WTC11 (cell line): ENCODE measurements at regions not wholly inside any gene's neighbourhood (a gene's known extent, or its start where the extent isn't known, plus 50 kb on each side); places are given as distances from the start of the nearest gene placed in this dataset.

Experiments used
- ATAC-seq: fragments of 200-7000 bp; cut with Tn5 transposase; 2 replicates; pipeline ENCODE4 v1.10.0; 2021; ENCODE audit warnings: mild to moderate bottlenecking, moderate library complexity
- CTCF ChIA-PET: fragments of 300-600 bp; sonication (Branson Sonifier 250); formaldehyde crosslinking; loops from one replicate; lab custom pipeline; 2021; ENCODE audit warnings: antibody characterized with exemption; lab: Charles Lee
- POLR2A ChIA-PET: fragments of 350-600 bp; sonication (Branson Sonifier 250); formaldehyde crosslinking; loops from one replicate; lab custom pipeline; 2021; ENCODE audit warnings: antibody characterized with exemption; lab: Charles Lee
- DNase-seq: peaks from one replicate; pipeline ENCODE4 v3.0.0; 2021; ENCODE audit warnings: low spot score
- H3K27ac Mint-ChIP-seq: 2 replicates; pipeline ENCODE4 v1.8.0; 2021; ENCODE audit warnings: mixed read lengths
- H3K27me3 Mint-ChIP-seq: 2 replicates; pipeline ENCODE4 v1.8.0; 2021; ENCODE audit warnings: low read depth, mild to moderate bottlenecking, moderate library complexity, mixed read lengths
- H3K36me3 Mint-ChIP-seq: 2 replicates; pipeline ENCODE4 v1.8.0; 2021; ENCODE audit warnings: mixed read lengths
- H3K4me1 Mint-ChIP-seq: 2 replicates; pipeline ENCODE4 v1.8.0; 2022; ENCODE audit warnings: mixed read lengths
- H3K4me3 Mint-ChIP-seq: 2 replicates; pipeline ENCODE4 v1.8.0; 2021; ENCODE audit warnings: mild to moderate bottlenecking, moderate library complexity, mixed read lengths
- H3K9me3 Mint-ChIP-seq: 2 replicates; pipeline ENCODE4 v1.8.0; 2021; ENCODE audit warnings: mixed read lengths
- ATF1 ChIP-seq: sonication (generic); formaldehyde crosslinking; IDR thresholded peaks from 2 replicates; pipeline ENCODE4 v1.8.1; 2023; ENCODE audit warnings: mild to moderate bottlenecking, moderate library complexity, missing genetic modification reagents
- CREB1 ChIP-seq: sonication (generic); formaldehyde crosslinking; IDR thresholded peaks from 2 replicates; pipeline ENCODE4 v1.8.0; 2023; ENCODE audit warnings: mild to moderate bottlenecking, missing genetic modification reagents
- ELF4 ChIP-seq: sonication (generic); formaldehyde crosslinking; IDR thresholded peaks from 2 replicates; pipeline ENCODE4 v1.8.1; 2022; ENCODE audit warnings: low read depth, mild to moderate bottlenecking, moderate library complexity, missing genetic modification reagents
- FOXJ3 ChIP-seq: sonication (generic); formaldehyde crosslinking; IDR thresholded peaks from 2 replicates; pipeline ENCODE4 v1.9.0; 2021; ENCODE audit warnings: missing genetic modification reagents, mild to moderate bottlenecking, borderline replicate concordance
- GABPB1 ChIP-seq: sonication (generic); formaldehyde crosslinking; IDR thresholded peaks from 2 replicates; pipeline ENCODE4 v1.8.1; 2023; ENCODE audit warnings: mild to moderate bottlenecking, missing genetic modification reagents
- GRHL2 ChIP-seq: fragments of 250-450 bp; sonication (Bioruptor Pico); IDR thresholded peaks from 2 replicates; pipeline ENCODE4 v1.8.0; 2022; ENCODE audit warnings: mild to moderate bottlenecking, moderate library complexity; ENCODE audit not compliant: insufficient replicate concordance, severe bottlenecking
- GTF2I ChIP-seq: fragments of 250-450 bp; sonication (Bioruptor Pico); conservative IDR thresholded peaks from 2 replicates; pipeline ENCODE4 v1.4.0; 2021; ENCODE audit warnings: mild to moderate bottlenecking
- KAT7 ChIP-seq: sonication (generic); formaldehyde crosslinking; IDR thresholded peaks from 2 replicates; pipeline ENCODE4 v1.8.1; 2023; ENCODE audit warnings: missing genetic modification reagents, mild to moderate bottlenecking, borderline replicate concordance
- MYBL2 ChIP-seq: sonication (generic); formaldehyde crosslinking; IDR thresholded peaks from 2 replicates; pipeline ENCODE4 v1.8.1; 2023; ENCODE audit warnings: mild to moderate bottlenecking, moderate library complexity, missing genetic modification reagents
- NFATC4 ChIP-seq: fragments of 250-450 bp; sonication (Bioruptor Pico); IDR thresholded peaks from 2 replicates; pipeline ENCODE4 v1.9.0; 2021; ENCODE audit warnings: mild to moderate bottlenecking
- NFE2L1 ChIP-seq: sonication (generic); formaldehyde crosslinking; IDR thresholded peaks from 2 replicates; pipeline ENCODE4 v1.8.1; 2023; ENCODE audit warnings: missing genetic modification reagents
- NR2C2 ChIP-seq: sonication (generic); formaldehyde crosslinking; IDR thresholded peaks from 2 replicates; pipeline ENCODE4 v1.8.0; 2022; ENCODE audit warnings: mild to moderate bottlenecking, missing genetic modification reagents
- NR3C1 ChIP-seq: sonication (generic); formaldehyde crosslinking; conservative IDR thresholded peaks from 2 replicates; pipeline ENCODE4 v1.8.1; 2023; ENCODE audit warnings: low read depth, mild to moderate bottlenecking, missing genetic modification reagents
- PRRX2 ChIP-seq: fragments of 250-450 bp; sonication (Bioruptor Pico); IDR thresholded peaks from 2 replicates; pipeline ENCODE4 v1.8.0; 2021; ENCODE audit warnings: mild to moderate bottlenecking
- SP1 ChIP-seq: sonication (generic); formaldehyde crosslinking; conservative IDR thresholded peaks from 2 replicates; pipeline ENCODE4 v1.8.1; 2022; ENCODE audit warnings: missing genetic modification reagents
- TEAD1 ChIP-seq: sonication (generic); formaldehyde crosslinking; IDR thresholded peaks from 2 replicates; pipeline ENCODE4 v1.8.0; 2022; ENCODE audit warnings: mild to moderate bottlenecking, missing genetic modification reagents
- ZBTB21 ChIP-seq: sonication (generic); formaldehyde crosslinking; IDR thresholded peaks from 2 replicates; pipeline ENCODE4 v1.8.1; 2023; ENCODE audit warnings: mild to moderate bottlenecking, missing genetic modification reagents, borderline replicate concordance
- ZNF317 ChIP-seq: sonication (generic); formaldehyde crosslinking; IDR thresholded peaks from 2 replicates; pipeline ENCODE4 v1.8.1; 2023; ENCODE audit warnings: low read depth, mild to moderate bottlenecking, moderate library complexity, missing genetic modification reagents, borderline replicate concordance
- ZNF423 ChIP-seq: fragments of 250-450 bp; sonication (Bioruptor Pico); IDR thresholded peaks from 2 replicates; pipeline ENCODE4 v2.1.2; 2022; ENCODE audit warnings: mild to moderate bottlenecking, moderate library complexity
- TF ChIP-seq, protein P1 (sequence below): sonication (generic); formaldehyde crosslinking; IDR thresholded peaks from 2 replicates; pipeline ENCODE4 v1.8.1; 2022; ENCODE audit warnings: mild to moderate bottlenecking, missing genetic modification reagents, moderate library complexity, borderline replicate concordance
- TF ChIP-seq, protein P2 (sequence below): sonication (generic); formaldehyde crosslinking; IDR thresholded peaks from 2 replicates; pipeline ENCODE4 v1.8.0; 2022; ENCODE audit warnings: mild to moderate bottlenecking, missing genetic modification reagents
- TF ChIP-seq, protein P3 (sequence below): sonication (generic); formaldehyde crosslinking; IDR thresholded peaks from 2 replicates; pipeline ENCODE4 v1.8.1; 2023; ENCODE audit warnings: mild to moderate bottlenecking, missing genetic modification reagents

DNA sequence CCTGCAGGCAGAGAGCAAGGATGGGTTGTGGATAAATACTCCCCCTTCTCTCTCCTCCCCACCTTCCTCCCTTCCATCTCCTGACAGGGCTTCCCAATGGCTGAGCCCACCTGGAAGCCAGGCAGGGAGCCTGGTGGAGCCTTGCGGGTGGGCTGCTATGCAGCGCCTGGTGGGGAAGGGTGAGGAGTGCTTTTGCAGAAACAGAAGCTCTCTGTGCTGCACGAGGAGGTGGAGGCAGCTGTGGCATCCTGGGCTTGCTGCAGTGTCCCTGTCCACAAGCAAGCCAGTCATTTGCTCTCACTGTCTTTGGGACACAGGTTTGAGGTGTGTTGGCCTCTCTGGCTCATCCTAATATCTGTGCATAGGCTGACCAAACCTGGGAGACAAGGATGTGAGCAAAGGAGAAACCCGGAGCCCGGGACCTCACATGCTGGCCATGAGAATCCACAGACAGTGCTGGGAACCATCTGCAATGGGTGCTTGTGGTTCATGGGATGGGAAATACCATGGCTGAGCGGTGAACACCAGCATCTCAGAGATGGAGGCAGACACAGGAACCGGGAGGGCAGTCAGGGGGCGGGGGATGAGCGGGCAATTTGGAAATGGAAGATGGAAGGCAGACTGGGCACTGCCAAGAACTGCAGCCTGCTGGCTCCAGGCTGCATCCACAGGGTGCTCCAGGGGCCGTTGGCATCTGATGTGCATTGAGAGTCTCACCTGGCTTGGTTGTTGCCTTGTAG lies 364.2 kb downstream of the GLRX3 start:
- H3K9me3 Mint-ChIP-seq = peaks cover 93% of the 10 kb centered on the region
- CTCF ChIA-PET = no interaction called here
- DNase-seq = no peak
- H3K27ac Mint-ChIP-seq = no peak overlapping the region
- ATAC-seq = no peak
- no peak for TF ChIP-seq ZBTB21 (CRISPR knock-in tag)
- TF ChIP-seq, protein P1, sequence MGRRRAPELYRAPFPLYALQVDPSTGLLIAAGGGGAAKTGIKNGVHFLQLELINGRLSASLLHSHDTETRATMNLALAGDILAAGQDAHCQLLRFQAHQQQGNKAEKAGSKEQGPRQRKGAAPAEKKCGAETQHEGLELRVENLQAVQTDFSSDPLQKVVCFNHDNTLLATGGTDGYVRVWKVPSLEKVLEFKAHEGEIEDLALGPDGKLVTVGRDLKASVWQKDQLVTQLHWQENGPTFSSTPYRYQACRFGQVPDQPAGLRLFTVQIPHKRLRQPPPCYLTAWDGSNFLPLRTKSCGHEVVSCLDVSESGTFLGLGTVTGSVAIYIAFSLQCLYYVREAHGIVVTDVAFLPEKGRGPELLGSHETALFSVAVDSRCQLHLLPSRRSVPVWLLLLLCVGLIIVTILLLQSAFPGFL (CRISPR knock-in tag) = no peak
- no peak for TF ChIP-seq ELF4 (CRISPR knock-in tag)
- no peak for TF ChIP-seq MYBL2 (CRISPR knock-in tag)
- TF ChIP-seq NR3C1 (CRISPR knock-in tag) = no peak
- no peak for TF ChIP-seq NR2C2 (CRISPR knock-in tag)
- H3K36me3 Mint-ChIP-seq = peaks cover 89% of the 10 kb centered on the region
- POLR2A ChIA-PET = no interaction called here
- H3K27me3 Mint-ChIP-seq = peaks cover 25% of the 10 kb centered on the region
- no peaks in the 10 kb centered on the region for H3K4me1 Mint-ChIP-seq
- H3K4me3 Mint-ChIP-seq = no peak overlapping the region

DNA sequence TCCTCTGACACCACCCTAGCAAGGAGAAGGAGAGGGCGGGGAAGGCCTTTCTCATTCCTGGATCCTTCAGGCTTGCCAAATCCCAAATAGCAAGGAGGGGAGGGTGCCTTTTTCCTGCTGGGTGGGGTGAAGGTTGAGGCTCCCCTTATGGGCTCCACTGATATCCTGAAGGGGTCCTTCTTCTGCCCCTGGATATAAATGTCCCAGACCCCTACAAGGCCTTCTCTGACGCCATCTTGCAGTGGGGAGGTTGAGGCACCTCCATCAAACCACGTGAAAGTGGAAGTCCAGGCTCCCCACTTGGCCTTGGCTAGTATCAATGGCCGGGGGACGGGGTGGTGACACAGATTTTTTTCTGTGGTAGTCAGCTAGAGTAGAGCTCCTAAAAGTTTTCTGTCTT lies 371.3 kb downstream of the GLRX3 start:
- ATAC-seq (no peak), DNase-seq (no peak)
- no peak overlapping the region for H3K27ac Mint-ChIP-seq
- ChIA-PET POLR2A (no interaction called here), CTCF (no interaction called here)
- H3K27me3 Mint-ChIP-seq = peaks cover 12% of the 10 kb centered on the region
- no peak for TF ChIP-seq NFE2L1 (CRISPR knock-in tag)
- no peak for TF ChIP-seq TEAD1 (CRISPR knock-in tag)
- no peak for TF ChIP-seq GABPB1
- TF ChIP-seq PRRX2 (CRISPR knock-in tag) = no peak
- no peak for TF ChIP-seq SP1 (CRISPR knock-in tag)
- no peak for TF ChIP-seq GTF2I
- no peak for TF ChIP-seq FOXJ3 (CRISPR knock-in tag)
- TF ChIP-seq, protein P2, sequence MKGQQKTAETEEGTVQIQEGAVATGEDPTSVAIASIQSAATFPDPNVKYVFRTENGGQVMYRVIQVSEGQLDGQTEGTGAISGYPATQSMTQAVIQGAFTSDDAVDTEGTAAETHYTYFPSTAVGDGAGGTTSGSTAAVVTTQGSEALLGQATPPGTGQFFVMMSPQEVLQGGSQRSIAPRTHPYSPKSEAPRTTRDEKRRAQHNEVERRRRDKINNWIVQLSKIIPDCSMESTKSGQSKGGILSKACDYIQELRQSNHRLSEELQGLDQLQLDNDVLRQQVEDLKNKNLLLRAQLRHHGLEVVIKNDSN (CRISPR knock-in tag) = no peak
- no peak for TF ChIP-seq CREB1
- no peak for TF ChIP-seq ZNF423
- no peak for TF ChIP-seq KAT7 (CRISPR knock-in tag)
- TF ChIP-seq GRHL2 (CRISPR knock-in tag) = no peak
- TF ChIP-seq NFATC4 (CRISPR knock-in tag) = no peak
- no peak for TF ChIP-seq ATF1
- TF ChIP-seq, protein P3, sequence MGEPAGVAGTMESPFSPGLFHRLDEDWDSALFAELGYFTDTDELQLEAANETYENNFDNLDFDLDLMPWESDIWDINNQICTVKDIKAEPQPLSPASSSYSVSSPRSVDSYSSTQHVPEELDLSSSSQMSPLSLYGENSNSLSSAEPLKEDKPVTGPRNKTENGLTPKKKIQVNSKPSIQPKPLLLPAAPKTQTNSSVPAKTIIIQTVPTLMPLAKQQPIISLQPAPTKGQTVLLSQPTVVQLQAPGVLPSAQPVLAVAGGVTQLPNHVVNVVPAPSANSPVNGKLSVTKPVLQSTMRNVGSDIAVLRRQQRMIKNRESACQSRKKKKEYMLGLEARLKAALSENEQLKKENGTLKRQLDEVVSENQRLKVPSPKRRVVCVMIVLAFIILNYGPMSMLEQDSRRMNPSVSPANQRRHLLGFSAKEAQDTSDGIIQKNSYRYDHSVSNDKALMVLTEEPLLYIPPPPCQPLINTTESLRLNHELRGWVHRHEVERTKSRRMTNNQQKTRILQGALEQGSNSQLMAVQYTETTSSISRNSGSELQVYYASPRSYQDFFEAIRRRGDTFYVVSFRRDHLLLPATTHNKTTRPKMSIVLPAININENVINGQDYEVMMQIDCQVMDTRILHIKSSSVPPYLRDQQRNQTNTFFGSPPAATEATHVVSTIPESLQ (CRISPR knock-in tag) = no peak
- TF ChIP-seq ZNF317 = no peak
- peaks cover 84% of the 10 kb centered on the region for H3K36me3 Mint-ChIP-seq
- H3K4me1 Mint-ChIP-seq = no peaks in the 10 kb centered on the region
- H3K4me3 Mint-ChIP-seq = no peak overlapping the region
- peaks cover 82% of the 10 kb centered on the region for H3K9me3 Mint-ChIP-seq
